ENCODE measurements at regions not wholly inside any gene's neighbourhood (a gene's known extent, or its start where the extent isn't known, plus 50 kb on each side); places are given as distances from the start of the nearest gene placed in this dataset.

DNA sequence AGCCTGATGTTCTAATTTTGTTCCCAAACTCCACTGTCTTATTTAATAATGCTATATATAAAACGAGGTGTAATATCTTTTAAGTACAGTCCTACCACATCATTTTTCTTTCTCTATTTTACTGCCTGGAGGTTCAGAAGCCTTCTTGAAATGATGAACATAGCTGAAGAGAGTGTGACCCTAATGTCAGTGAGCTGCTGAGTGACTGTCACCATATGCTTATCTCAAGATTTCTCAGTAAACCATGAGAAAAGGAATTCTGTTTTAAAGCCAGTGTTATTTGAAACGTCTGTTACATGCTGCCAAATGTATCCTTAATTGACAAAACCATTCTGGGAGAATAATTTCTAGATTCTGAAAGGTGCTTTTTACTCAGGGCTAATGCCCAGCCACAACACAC is 503.5 kb upstream of the TMPRSS15 start:
- DNase-seq (ENCODE audit: low spot score): no peak
- in situ Hi-C loops (cut with HindIII; ENCODE audit: low sequenced_read_pairs): no loop called here

DNA sequence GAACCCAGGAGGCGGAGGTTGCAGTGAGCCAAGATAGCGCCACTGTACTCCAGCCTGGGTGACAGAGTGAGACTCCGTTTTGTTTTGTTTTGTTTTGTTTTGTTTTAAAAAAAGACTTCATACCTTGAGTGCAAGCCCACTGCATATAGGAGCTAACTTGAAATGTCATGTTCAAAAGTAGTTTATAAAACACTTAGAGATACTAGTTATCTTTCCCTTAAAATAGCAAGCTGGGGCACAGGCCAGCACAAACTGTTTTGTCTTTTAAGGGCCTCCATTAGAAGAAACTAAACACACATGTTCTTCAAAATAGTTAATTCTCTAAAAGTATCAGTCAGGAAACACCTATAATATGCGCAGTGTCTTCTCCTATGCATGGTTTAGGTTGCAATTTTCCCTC is 505.1 kb upstream of the TMPRSS15 start:
- DNase-seq (ENCODE audit: low spot score): no peak
- in situ Hi-C loops (cut with HindIII; ENCODE audit: low sequenced_read_pairs): no loop called here

DNA sequence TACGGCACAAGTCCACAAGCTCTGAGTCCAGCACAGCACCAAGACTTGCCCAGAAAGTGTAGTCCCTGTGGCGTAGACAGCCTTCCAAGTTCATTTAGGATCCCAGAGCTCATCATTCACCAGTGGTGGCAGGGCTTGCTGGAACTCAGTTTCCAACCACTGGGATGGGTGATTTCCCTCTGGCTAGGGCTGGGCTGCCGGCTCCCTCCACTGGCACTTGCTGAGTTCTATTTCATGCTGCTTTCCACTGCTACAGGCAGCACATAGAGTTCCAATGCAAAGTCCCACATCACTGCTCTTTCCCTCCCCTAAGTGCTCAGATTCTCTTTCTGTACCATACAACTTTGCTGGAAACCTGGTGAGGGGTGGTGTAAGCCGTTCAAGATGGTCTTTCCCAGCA is 510.3 kb upstream of the TMPRSS15 start:
- in situ Hi-C loops (cut with HindIII; ENCODE audit: low sequenced_read_pairs): no loop called here
- DNase-seq (ENCODE audit: low spot score): no peak

DNA sequence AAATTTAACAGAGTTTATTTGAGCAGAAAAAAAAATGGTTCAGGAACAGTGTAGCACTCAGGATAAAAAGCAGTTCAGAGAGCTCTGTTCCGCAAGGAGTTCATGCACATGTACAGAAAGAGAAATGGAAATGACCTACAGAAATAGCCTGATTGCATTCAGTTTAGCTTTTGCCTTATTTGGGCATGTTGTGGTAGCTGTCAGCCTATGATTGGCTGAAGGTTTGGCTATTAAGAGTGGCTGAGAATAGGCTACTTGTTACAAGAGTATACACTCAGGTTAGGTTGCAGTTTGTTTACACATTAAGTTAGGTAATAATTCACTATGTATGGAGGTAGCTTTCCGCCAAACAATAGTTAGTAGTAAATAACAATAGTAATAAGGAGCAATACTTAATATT is 511.0 kb upstream of the TMPRSS15 start:
- in situ Hi-C loops (cut with HindIII; ENCODE audit: low sequenced_read_pairs): no loop called here
- no peak for DNase-seq (ENCODE audit: low spot score)

DNA sequence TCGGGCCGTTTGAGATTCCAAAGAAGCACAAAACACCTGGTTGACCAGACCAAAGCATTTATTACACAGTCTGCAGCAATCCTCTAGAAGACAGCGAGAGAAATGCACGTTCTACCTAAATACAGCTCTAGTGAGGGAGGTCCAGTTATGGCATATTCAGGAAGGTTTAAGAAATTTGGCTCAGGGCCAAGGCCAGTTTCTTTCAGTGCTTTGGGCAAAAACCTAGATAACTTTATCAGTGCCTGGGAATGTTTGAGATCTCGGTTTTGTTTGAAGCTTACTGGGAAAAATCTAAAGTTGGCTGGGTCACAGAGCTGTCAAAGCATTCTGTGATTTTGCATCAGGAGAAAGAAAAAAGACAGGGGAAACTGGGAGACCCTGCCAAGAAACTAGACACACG is 514.0 kb upstream of the TMPRSS15 start:
- in situ Hi-C loops (cut with HindIII; ENCODE audit: low sequenced_read_pairs): no loop called here

DNA sequence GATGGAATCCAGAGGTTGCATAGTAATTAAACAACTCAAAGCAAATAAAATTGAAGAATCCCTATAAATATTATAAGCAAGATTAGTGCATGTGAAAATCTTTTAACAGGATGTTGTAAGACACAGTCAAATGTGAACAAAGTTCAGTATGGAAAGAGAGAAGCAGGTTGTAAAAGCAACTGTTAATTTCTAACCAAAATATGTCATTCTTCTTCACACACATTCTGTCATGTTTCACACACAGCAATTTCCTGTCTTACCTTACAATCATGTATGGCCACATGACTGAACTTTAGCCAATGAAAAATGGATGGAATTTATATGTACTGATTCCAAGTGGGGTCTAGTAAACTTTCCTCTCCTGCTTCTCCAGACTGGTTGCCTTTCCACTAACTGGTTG is 527.7 kb upstream of the TMPRSS15 start:
- in situ Hi-C loops (cut with HindIII; ENCODE audit: low sequenced_read_pairs): no loop called here
- no peak for DNase-seq (ENCODE audit: low spot score)

More for the DNA sequence above, 514.0 kb upstream of the TMPRSS15 start:
- peak; percentile 4 for DNase-seq (ENCODE audit: low spot score)

DNA sequence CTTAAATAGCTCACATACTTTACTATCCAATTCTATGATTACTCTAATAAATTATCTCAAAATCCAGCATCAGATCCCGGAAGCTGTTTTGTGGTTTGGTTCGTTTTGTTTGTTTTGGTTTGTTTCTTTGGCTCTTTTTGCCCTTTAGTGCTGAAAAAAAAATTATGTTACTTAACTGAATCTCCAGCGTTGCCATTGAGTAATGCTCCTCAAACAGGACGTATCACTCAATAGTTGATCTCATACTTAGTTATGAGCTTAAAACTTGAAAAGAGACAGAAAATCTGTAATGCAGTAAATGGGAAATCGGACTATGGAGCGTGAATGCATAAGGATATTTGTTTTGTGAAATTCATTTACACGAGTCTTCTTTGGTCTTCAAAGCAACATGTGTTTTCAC is 533.8 kb upstream of the TMPRSS15 start:
- in situ Hi-C loops (cut with HindIII; ENCODE audit: low sequenced_read_pairs): no loop called here
- DNase-seq (ENCODE audit: low spot score): no peak

DNA sequence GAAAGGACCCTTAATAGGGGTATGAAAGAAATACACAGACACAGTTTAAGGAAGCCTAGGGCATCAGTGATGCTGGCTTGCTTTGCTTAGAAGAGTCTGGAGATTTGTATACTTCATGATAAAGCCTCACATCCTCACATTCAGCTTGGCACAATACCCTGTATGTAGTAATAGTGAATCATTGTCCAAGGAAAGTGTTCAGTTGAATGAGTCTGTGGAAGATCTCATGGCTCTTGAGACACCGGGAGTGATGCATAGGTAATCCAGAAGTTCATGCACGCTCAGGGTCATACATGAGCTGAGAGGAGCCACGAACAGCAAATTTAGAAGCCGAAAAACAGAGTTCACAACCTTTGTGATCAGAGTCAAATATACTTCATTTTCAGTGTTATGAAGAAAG is 537.2 kb upstream of the TMPRSS15 start:
- in situ Hi-C loops (cut with HindIII; ENCODE audit: low sequenced_read_pairs): no loop called here
- DNase-seq (ENCODE audit: low spot score): no peak

DNA sequence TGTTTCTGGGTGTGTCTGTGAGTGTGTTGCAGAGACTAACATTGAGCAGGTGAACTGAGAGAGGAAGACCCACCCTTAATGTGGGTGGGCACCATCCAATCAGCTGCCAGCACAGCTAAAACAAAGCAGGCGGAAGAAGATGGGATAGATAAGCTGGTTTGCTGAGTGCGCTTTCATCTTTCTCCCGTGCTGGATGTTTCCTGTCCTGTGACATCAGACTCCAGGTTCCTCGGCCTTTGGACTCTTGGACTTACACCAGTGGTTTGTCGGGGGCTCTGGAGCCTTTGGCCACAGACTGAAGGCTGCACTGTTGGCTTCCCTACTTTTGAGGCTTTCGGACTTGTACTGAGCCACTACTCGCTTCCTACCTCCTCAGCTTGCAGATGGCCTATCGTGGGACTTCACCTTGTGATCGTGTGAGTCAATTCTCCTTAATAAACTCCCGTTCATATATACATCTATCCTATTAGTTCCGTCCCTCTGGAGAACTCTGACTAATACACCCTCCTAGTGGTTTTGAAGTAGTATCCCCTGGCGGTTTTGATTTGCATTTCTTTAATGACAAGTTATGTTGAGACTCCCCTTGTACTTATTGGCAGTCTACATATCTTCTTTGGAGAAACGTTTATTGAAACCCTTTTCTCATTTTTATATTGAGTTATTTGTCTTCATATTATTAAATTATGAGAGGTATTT is 546.6 kb upstream of the TMPRSS15 start:
- in situ Hi-C loops (cut with HindIII; ENCODE audit: low sequenced_read_pairs): no loop called here
- no peak for DNase-seq (ENCODE audit: low spot score)

DNA sequence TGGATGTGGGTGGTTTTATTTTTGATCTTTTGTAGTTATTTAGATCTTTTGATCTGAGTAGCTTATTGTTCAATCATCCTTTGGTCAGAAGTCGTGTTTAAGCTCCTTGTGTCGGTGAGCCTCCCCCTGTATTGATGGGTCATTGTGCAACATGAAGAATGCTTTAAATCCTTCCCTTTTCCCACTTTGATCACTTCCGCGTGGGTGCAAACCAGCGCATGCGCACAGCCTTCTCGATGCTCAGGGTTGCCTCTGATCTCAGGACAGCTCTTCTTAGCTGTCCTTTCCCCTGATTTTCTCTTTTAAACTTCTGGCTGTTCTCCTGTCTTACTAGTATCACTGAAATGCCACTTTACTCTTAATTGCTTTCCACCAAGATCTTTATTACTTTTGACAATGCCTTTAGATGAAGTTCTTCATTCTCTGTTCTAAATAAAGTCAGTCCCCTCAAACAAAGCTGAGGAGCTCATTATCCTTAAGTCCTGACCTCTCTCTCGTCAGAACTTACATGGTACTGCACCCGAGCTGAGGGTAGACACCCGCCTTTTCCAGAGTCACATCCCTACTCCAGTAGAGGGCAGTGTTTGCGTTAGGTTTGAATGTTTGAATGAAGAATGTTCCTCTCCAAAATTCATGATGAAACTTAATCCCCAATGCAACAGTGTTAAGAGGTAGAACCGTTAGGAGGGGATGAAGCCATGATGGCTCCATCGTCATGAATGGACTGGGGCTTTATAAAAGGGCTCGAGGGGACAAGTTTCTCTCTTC is 547.9 kb upstream of the TMPRSS15 start:
- in situ Hi-C loops (cut with HindIII; ENCODE audit: low sequenced_read_pairs): no loop called here
- peak; percentile 62 for DNase-seq (ENCODE audit: low spot score)

DNA sequence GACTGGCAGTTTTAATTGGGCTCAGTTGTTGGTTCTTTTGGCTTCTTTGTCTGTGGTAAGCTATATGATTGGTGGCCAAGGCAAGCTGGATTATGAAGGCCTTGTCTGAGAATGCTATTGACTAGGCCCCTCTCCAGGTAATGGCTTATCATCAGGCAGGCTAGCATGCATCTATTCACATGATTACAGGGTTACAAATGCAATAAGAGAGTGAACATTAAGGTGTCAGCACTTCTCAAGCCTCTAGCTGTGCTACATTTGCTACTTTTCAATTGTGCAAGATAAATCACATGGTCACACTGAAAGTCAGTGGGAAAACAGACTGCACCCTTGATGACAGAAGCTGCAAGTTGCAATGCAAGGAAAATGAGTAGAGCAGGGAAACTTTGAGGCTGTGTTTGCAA is 550.9 kb upstream of the TMPRSS15 start:
- DNase-seq (ENCODE audit: low spot score): peak; percentile 71
- in situ Hi-C loops (cut with HindIII; ENCODE audit: low sequenced_read_pairs): no loop called here

DNA sequence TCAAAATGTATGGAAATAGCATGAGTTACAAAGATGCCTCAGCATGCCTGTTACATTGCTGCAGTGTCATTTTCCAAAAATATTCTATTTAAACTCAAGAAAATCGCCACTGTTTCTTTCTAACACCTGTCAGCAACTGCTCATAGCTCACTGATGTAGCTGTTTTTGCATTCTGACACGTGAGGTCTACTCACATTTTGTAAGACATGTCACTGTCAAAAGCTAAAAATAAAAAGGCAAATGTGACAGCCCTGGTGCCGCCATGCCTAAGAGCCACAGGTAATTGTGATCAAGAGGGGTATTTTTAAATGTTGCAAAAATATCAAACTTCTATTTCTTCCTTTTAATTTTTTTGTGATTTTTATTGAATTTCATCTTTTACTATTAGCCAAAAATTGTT is 556.2 kb upstream of the TMPRSS15 start:
- in situ Hi-C loops (cut with HindIII; ENCODE audit: low sequenced_read_pairs): no loop called here

DNA sequence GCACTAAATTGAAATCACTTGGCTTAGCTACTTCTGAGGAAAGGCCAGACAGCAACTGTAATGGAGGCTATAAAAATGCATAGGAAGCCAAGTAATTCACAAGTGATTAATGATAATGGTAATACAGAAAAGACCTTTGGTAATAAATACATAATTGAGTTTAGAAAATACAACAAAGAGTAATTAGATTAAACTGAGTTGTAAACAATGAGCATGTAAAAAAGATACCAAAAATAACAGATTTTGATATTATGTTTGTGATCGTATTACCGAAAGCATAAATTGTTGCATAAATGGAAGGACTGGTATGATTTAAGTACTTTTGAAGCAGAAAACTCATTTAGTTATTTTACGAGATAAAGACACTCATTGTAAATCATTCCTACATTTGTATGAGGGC is 556.7 kb upstream of the TMPRSS15 start:
- in situ Hi-C loops (cut with HindIII; ENCODE audit: low sequenced_read_pairs): no loop called here

More for the DNA sequence above, 556.2 kb upstream of the TMPRSS15 start:
- peak; percentile 39 for DNase-seq (ENCODE audit: low spot score)

DNA sequence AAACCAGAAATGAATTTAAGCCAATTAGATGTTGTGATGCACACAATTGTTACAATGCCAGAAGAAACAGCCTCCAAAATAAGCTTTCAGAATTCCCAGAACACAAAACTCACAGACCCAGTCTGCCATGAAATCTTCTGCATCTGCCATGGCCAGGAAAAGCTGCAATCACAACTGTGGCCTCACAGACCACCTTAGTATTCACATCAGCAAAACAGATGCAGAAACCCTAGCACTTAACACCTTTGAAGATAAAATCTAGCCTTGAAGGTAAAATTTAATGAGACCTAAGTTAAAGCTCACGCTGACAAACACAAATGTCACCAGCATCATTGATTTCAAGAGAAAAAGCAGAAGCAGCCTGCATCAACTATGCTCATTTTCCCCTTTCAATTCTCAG is 566.8 kb upstream of the TMPRSS15 start:
- in situ Hi-C loops (cut with HindIII; ENCODE audit: low sequenced_read_pairs): no loop called here
- DNase-seq (ENCODE audit: low spot score): no peak

More for the DNA sequence above, 556.7 kb upstream of the TMPRSS15 start:
- peak; percentile 11 for DNase-seq (ENCODE audit: low spot score)

DNA sequence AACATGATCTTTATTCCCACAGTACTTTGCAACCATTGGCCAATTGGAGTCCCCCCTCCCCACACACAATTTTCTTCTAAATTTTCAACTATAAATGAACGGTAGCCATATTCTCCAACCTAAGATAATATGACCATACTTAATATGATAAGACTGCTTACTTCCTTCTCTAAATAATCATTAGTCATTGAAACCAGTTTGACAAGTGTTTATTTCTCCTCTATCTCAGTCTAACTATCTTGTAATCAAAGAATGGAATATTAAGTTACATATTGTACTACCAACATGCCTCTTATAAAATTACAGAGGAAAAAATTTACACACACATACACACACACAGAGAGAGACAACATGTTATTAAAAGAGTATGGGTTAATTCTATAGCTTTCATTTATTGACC is 567.4 kb upstream of the TMPRSS15 start:
- no peak for DNase-seq (ENCODE audit: low spot score)
- in situ Hi-C loops (cut with HindIII; ENCODE audit: low sequenced_read_pairs): no loop called here

DNA sequence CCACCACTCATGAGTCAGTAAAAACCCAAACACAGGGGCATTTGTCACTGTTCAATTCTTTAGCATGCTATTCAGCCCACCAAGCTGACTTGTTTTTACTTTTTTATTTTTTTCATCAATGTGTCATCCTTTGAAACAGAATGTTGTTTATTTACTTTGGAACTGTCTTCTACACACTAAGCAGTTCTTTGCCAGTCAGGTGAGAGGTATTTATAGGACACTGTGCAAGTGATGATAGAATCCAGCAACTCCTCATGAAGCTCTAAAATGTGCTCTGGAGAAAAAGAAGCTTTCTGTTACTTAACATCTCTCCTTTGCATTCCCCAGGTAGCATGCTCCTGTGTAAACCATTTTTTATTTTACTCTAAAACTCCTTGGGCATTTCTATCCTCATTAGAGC is 582.0 kb upstream of the TMPRSS15 start:
- DNase-seq (ENCODE audit: low spot score): no peak
- in situ Hi-C loops (cut with HindIII; ENCODE audit: low sequenced_read_pairs): no loop called here

DNA sequence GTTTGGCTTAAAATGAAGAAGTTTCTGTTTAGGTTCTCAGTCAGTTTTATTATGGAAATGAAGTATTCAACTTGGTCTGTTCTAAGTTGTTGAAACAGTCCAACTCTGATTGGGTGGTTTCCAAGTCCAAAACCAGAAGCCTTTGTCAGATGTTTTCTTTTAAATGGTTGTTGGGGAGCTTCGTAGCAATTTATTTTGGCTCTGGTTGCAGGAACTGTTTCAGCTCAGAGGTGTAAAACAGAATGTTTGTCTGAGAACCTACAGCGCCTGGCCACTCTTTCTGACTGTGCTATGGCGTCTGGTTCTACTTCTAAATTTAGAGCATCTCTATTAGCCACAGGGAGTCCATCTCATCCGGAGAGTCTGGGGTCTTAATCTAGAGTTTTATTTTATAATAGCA is 582.6 kb upstream of the TMPRSS15 start:
- peak; percentile 23 for DNase-seq (ENCODE audit: low spot score)
- in situ Hi-C loops (cut with HindIII; ENCODE audit: low sequenced_read_pairs): no loop called here

DNA sequence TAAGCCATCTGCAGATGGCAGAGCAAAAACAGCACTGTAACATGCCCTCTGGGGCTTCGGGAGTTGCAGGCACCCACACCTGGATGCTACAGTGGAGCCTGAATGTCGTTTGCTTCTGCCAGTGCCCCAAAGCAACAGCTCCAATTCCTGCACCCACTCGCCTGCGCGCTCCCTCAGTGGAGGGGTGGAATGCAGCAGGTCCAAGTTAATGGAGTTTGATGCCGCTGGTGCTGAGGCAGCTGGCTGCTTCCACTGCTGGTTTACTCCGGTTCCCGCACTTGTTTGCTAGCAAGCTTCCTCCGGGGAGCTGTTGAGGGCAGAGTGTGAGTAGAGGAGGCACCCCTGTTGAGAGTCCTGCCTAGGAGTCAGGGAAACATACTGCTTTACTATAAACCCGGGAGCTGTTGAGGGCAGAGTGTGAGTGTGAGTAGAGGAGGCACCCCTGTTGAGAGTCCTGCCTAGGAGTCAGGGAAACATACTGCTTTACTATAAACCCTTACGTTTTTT is 584.0 kb upstream of the TMPRSS15 start:
- in situ Hi-C loops (cut with HindIII; ENCODE audit: low sequenced_read_pairs): no loop called here
- DNase-seq (ENCODE audit: low spot score): no peak

DNA sequence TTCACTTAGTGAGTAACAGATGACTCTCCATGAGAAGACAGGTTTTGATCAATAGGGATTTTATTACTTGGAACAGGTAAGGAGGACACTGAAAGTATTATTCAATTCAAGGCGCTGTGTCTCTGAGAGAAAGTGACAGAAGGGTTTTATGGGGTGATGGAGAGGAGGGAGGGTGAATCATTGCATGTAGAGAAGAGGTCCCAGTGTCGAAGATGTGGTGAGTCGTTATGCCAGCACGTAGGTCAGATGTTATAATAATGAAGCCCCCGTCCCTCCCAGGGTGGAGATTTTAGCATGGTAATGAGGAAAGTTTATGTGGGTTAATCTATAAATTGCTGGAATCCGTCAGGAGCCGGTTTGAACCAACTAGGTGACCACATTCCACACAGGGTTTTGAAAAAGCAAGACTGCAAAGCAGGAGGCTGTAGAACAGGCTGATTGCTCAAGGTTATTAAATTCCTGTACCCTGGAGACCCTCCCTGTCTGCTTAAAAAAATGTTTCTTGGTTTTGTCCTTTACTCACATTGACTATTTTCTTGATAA is 586.4 kb upstream of the TMPRSS15 start:
- DNase-seq (ENCODE audit: low spot score): peak; percentile 41
- in situ Hi-C loops (cut with HindIII; ENCODE audit: low sequenced_read_pairs): no loop called here

DNA sequence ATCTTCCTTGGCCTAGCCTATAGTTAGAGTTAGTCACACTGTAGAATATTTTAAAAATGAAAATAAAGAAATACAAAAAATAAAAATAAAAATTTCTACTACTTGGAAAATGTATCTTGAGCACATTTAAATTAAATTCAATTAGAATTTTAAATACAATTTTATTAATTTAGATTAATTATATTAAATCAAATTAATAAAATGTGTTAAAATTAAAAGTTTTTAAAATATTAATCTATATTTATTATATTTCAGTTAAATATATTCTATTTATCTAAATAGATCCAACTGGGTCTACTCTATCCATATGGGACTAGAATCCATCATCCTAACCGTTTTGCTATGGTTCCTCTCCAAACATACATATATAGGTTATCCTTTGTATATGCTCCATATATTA is 588.3 kb upstream of the TMPRSS15 start:
- no peak for DNase-seq (ENCODE audit: low spot score)
- in situ Hi-C loops (cut with HindIII; ENCODE audit: low sequenced_read_pairs): no loop called here

All from G401 (cell line).